Upper lobe of left lung (tissue), 6 donors: ENCODE measurements at regions not wholly inside any gene's neighbourhood (a gene's known extent, or its start where the extent isn't known, plus 50 kb on each side); places are given as distances from the start of the nearest gene placed in this dataset.

Experiments used
- ATAC-seq, 2 donors: fragments of 200-7000 bp; cut with Tn5 transposase; one replicate each; pipeline ENCODE4 v1.9.1; 2022; ENCODE audit warnings: mild to moderate bottlenecking in 2 of 2, moderate library complexity in 2 of 2; ENCODE audit not compliant: low FRiP score in 2 of 2
- DNase-seq, 2 donors: peaks; one replicate each; pipeline ENCODE4 v3.0.0-alpha.2; 2019 to 2020
- H3K27ac ChIP-seq, 4 donors: fragments of 200-600 bp; sonication (generic); one replicate each; pipeline ENCODE4 v1.5.1; 2016 to 2019
- H3K27me3 ChIP-seq, 4 donors: fragments of 200-600 bp; sonication (generic); one replicate each; pipeline ENCODE4 v1.5.1; 2017 to 2019
- H3K36me3 ChIP-seq, 4 donors: fragments of 200-600 bp; sonication (generic); one replicate each; pipeline ENCODE4 v1.5.1; 2016 to 2019
- H3K4me1 ChIP-seq, 4 donors: fragments of 200-600 bp; sonication (generic); one replicate each; pipeline ENCODE4 v1.5.1; 2018 to 2019
- H3K4me3 ChIP-seq, 4 donors: fragments of 200-600 bp; sonication (generic); one replicate each; pipeline ENCODE4 v1.5.1; 2017 to 2019; ENCODE audit warnings: mild to moderate bottlenecking in 2 of 4, moderate library complexity in 1 of 4
- H3K9me3 ChIP-seq, 4 donors: fragments of 200-600 bp; sonication (generic); one replicate each; pipeline ENCODE4 v1.5.1; 2018 to 2019
- CTCF ChIP-seq, 6 experiments: fragments of 450-650 bp in 4 of 6; fragments of 200-600 bp in 2 of 6; sonication (generic) in 2 of 6; IDR thresholded peaks; one replicate each; pipeline ENCODE4 v1.5.1; 2016 to 2019; ENCODE audit warnings: antibody characterized with exemption in 6 of 6
- EP300 ChIP-seq, 4 donors: sonication (generic); formaldehyde crosslinking; IDR thresholded peaks; one replicate each; pipeline ENCODE4 v1.5.1; 2017; ENCODE audit warnings: antibody characterized with exemption in 4 of 4, control low read depth in 2 of 4
- POLR2A ChIP-seq, 4 donors: fragments of 450-650 bp; IDR thresholded peaks; one replicate each; pipeline ENCODE4 v1.5.1; 2016 to 2017; ENCODE audit warnings: antibody characterized with exemption in 4 of 4, mild to moderate bottlenecking in 2 of 4
- POLR2AphosphoS5 ChIP-seq, 2 donors: sonication (generic); formaldehyde crosslinking; IDR thresholded peaks; one replicate each; pipeline ENCODE4 v1.5.1; 2017; ENCODE audit warnings: antibody characterized with exemption in 2 of 2
- WGBS, 2 donors: methylation state at CpG; one replicate each; pipeline ENCODE4 v1.1.5; 2017 to 2018; 5-methylcytosine and 5-hydroxymethylcytosine counted together
- donor health status: DM: no; HTN: no; CAD: no; lungs with moderate emphysema.
- donor health status: DM: no; HTN: yes; CAD: no; lungs with severe emphysema.

- H3K27ac ChIP-seq: no peak overlapping the region
Observed at GRCh38 chr16:64426131-64426666, 695.7 kb downstream of the CDH11 start.

GRCh38 chr16:64425381-64425780, 696.5 kb downstream of the CDH11 start:
- TF ChIP-seq POLR2A (IDR thresholded peaks at IDR 0.05): no peak
- TF ChIP-seq EP300 (IDR thresholded peaks at IDR 0.05): no peak
- TF ChIP-seq POLR2AphosphoS5 (IDR thresholded peaks at IDR 0.05): no peak
- no peak for TF ChIP-seq CTCF (IDR thresholded peaks at IDR 0.05)
- no peak overlapping the region for H3K4me3 ChIP-seq

More at GRCh38 chr16:64426131-64426666, 695.7 kb downstream of the CDH11 start:
- no peaks in the 10 kb centered on the region for H3K36me3 ChIP-seq
- no peak overlapping the region for H3K4me3 ChIP-seq
- 80 to 85% methylated on average over 3 of the region's 3 CpGs for WGBS, 2 donors
- H3K9me3 ChIP-seq: no peaks in the 10 kb centered on the region
- no peak for ATAC-seq
- DNase-seq: no peak
- H3K4me1 ChIP-seq: no peaks in the 10 kb centered on the region
- TF ChIP-seq CTCF (IDR thresholded peaks at IDR 0.05) (no peak), EP300 (IDR thresholded peaks at IDR 0.05) (no peak), POLR2A (IDR thresholded peaks at IDR 0.05) (no peak), POLR2AphosphoS5 (IDR thresholded peaks at IDR 0.05) (no peak)
- no peaks in the 10 kb centered on the region for H3K27me3 ChIP-seq

GRCh38 chr16:64422259-64422658, 699.6 kb downstream of the CDH11 start:
- H3K4me1 ChIP-seq: no peaks in the 10 kb centered on the region
- H3K9me3 ChIP-seq: no peaks in the 10 kb centered on the region
- TF ChIP-seq CTCF (IDR thresholded peaks at IDR 0.05) (no peak), POLR2A (IDR thresholded peaks at IDR 0.05) (no peak), EP300 (IDR thresholded peaks at IDR 0.05) (no peak), POLR2AphosphoS5 (IDR thresholded peaks at IDR 0.05) (no peak)
- DNase-seq (no peak), ATAC-seq (no peak)
- WGBS, 2 donors: 78 to 95% methylated on average over 1 of the region's 1 CpG
- H3K27ac ChIP-seq: no peak overlapping the region
- H3K27me3 ChIP-seq: no peaks in the 10 kb centered on the region
- H3K36me3 ChIP-seq: no peaks in the 10 kb centered on the region
- H3K4me3 ChIP-seq: no peak overlapping the region

More at GRCh38 chr16:64425381-64425780, 696.5 kb downstream of the CDH11 start:
- no peaks in the 10 kb centered on the region for H3K36me3 ChIP-seq
- no peaks in the 10 kb centered on the region for H3K4me1 ChIP-seq
- DNase-seq: no peak
- H3K9me3 ChIP-seq: no peaks in the 10 kb centered on the region
- H3K27ac ChIP-seq: no peak overlapping the region
- no peaks in the 10 kb centered on the region for H3K27me3 ChIP-seq
- ATAC-seq: no peak

- H3K36me3 ChIP-seq: no peaks in the 10 kb centered on the region
- no peak for ATAC-seq
- DNase-seq: no peak
- no peak overlapping the region for H3K27ac ChIP-seq
- H3K4me1 ChIP-seq: no peaks in the 10 kb centered on the region
- H3K9me3 ChIP-seq: no peaks in the 10 kb centered on the region
- no peak for TF ChIP-seq EP300 (IDR thresholded peaks at IDR 0.05)
- no peak for TF ChIP-seq POLR2AphosphoS5 (IDR thresholded peaks at IDR 0.05)
- TF ChIP-seq CTCF (IDR thresholded peaks at IDR 0.05): no peak
- no peak for TF ChIP-seq POLR2A (IDR thresholded peaks at IDR 0.05)
- 88 to 89% methylated on average over 1 of the region's 1 CpG for WGBS, 2 donors
- H3K27me3 ChIP-seq: no peaks in the 10 kb centered on the region
- no peak overlapping the region for H3K4me3 ChIP-seq
Observed at GRCh38 chr16:64421515-64421914, 700.3 kb downstream of the CDH11 start.

- Histone ChIP-seq H3K4me1 (peaks cover 0 to 7% (median 2%) of the 10 kb centered on the region in 4 donors), H3K4me3 (no peak overlapping the region), H3K9me3 (no peaks in the 10 kb centered on the region), H3K27ac (no peak overlapping the region), H3K27me3 (no peaks in the 10 kb centered on the region), H3K36me3 (no peaks in the 10 kb centered on the region)
- no peak for ATAC-seq
- TF ChIP-seq POLR2A (IDR thresholded peaks at IDR 0.05) (no peak), CTCF (IDR thresholded peaks at IDR 0.05) (no peak), POLR2AphosphoS5 (IDR thresholded peaks at IDR 0.05) (no peak), EP300 (IDR thresholded peaks at IDR 0.05) (no peak)
- DNase-seq: no peak
- 82 to 91% methylated on average over 4 of the region's 4 CpGs for WGBS, 2 donors
Observed at GRCh38 chr16:64419832-64420231, 702.0 kb downstream of the CDH11 start.
